ENCODE measurements at regions not wholly inside any gene's neighbourhood (a gene's known extent, or its start where the extent isn't known, plus 50 kb on each side); places are given as distances from the start of the nearest gene placed in this dataset.

- TF ChIP-seq, protein P1, sequence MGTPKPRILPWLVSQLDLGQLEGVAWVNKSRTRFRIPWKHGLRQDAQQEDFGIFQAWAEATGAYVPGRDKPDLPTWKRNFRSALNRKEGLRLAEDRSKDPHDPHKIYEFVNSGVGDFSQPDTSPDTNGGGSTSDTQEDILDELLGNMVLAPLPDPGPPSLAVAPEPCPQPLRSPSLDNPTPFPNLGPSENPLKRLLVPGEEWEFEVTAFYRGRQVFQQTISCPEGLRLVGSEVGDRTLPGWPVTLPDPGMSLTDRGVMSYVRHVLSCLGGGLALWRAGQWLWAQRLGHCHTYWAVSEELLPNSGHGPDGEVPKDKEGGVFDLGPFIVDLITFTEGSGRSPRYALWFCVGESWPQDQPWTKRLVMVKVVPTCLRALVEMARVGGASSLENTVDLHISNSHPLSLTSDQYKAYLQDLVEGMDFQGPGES (IDR thresholded peaks at IDR 0.05) = no peak
- TF ChIP-seq, protein P2, sequence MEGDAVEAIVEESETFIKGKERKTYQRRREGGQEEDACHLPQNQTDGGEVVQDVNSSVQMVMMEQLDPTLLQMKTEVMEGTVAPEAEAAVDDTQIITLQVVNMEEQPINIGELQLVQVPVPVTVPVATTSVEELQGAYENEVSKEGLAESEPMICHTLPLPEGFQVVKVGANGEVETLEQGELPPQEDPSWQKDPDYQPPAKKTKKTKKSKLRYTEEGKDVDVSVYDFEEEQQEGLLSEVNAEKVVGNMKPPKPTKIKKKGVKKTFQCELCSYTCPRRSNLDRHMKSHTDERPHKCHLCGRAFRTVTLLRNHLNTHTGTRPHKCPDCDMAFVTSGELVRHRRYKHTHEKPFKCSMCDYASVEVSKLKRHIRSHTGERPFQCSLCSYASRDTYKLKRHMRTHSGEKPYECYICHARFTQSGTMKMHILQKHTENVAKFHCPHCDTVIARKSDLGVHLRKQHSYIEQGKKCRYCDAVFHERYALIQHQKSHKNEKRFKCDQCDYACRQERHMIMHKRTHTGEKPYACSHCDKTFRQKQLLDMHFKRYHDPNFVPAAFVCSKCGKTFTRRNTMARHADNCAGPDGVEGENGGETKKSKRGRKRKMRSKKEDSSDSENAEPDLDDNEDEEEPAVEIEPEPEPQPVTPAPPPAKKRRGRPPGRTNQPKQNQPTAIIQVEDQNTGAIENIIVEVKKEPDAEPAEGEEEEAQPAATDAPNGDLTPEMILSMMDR (IDR thresholded peaks at IDR 0.05 in 2 of 3, conservative IDR thresholded peaks at IDR 0.05 in 1 of 3; ENCODE audit: control insufficient read depth in 2 of 3, extremely low read depth in 1 of 3, insufficient read depth in 1 of 3, low read depth in 3 of 3, low read length in 3 of 3) = no peak
- TF ChIP-seq EZH2 (IDR thresholded peaks at IDR 0.05; ENCODE audit: borderline replicate concordance, control insufficient read depth, low read depth, low read length) (no peak), ZBTB33 (IDR thresholded peaks at IDR 0.05) (no peak), CHD2 (IDR thresholded peaks at IDR 0.05; ENCODE audit: borderline replicate concordance, low read depth, low read length) (no peak), POLR2A (IDR thresholded peaks at IDR 0.05; ENCODE audit: low read depth, low read length) (no peak), ZNF24 (IDR thresholded peaks at IDR 0.05) (no peak), JUND (IDR thresholded peaks at IDR 0.05; ENCODE audit: low read depth, low read length) (no peak), POLR2AphosphoS5 (IDR thresholded peaks at IDR 0.05; ENCODE audit: low read length) (no peak), FOXK2 (IDR thresholded peaks at IDR 0.05) (no peak)
Measured at GRCh38 chr5:82560969-82561368, 282.8 kb upstream of the RPS23 start.

All from GM12878 (cell line).